ENCODE measurements at regions not wholly inside any gene's neighbourhood (a gene's known extent, or its start where the extent isn't known, plus 50 kb on each side); places are given as distances from the start of the nearest gene placed in this dataset.

- no peak for TF ChIP-seq JUN (IDR thresholded peaks at IDR 0.05)
- TF ChIP-seq ZSCAN20 (CRISPR knock-in tag; IDR thresholded peaks at IDR 0.05): no peak
- no peak for TF ChIP-seq POLR2AphosphoS2 (conservative IDR thresholded peaks at IDR 0.05; ENCODE audit: low read length)
- no peak for TF ChIP-seq SREBF2 (IDR thresholded peaks at IDR 0.05)
These were observed 57.5 kb upstream of the PAX7 start (continued) for GRCh38 chr1:18573170-18573569.

- Histone ChIP-seq H3K4me2 (no peak overlapping the region), H3K9me3 (no peaks in the 10 kb centered on the region), H3K4me1 (no peaks in the 10 kb centered on the region), H3K4me3 (no peak overlapping the region), H3K27ac (no peak overlapping the region)
- 51% methylated on average over 5 of the region's 5 CpGs for WGBS (ENCODE audit: missing lambda C conversion rate)
- TF ChIP-seq, protein P1, sequence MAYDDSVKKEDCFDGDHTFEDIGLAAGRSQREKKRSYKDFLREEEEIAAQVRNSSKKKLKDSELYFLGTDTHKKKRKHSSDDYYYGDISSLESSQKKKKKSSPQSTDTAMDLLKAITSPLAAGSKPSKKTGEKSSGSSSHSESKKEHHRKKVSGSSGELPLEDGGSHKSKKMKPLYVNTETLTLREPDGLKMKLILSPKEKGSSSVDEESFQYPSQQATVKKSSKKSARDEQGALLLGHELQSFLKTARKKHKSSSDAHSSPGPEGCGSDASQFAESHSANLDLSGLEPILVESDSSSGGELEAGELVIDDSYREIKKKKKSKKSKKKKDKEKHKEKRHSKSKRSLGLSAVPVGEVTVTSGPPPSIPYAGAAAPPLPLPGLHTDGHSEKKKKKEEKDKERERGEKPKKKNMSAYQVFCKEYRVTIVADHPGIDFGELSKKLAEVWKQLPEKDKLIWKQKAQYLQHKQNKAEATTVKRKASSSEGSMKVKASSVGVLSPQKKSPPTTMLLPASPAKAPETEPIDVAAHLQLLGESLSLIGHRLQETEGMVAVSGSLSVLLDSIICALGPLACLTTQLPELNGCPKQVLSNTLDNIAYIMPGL (CRISPR knock-in tag; IDR thresholded peaks at IDR 0.05; ENCODE audit: borderline replicate concordance): no peak
- TF ChIP-seq SMC3 (IDR thresholded peaks at IDR 0.05) (no peak), TFCP2L1 (CRISPR knock-in tag; IDR thresholded peaks at IDR 0.05) (no peak), POLR2AphosphoS2 (conservative IDR thresholded peaks at IDR 0.05; ENCODE audit: low read length) (no peak), CHD4 (IDR thresholded peaks at IDR 0.05; ENCODE audit: borderline replicate concordance) (no peak), ATOH8 (CRISPR knock-in tag; IDR thresholded peaks at IDR 0.05; ENCODE audit: low read depth) (no peak), REST (IDR thresholded peaks at IDR 0.05) (no peak), BCL3 (IDR thresholded peaks at IDR 0.05) (no peak), KDM5A (IDR thresholded peaks at IDR 0.05) (no peak), CEBPB (IDR thresholded peaks at IDR 0.05) (no peak)
- TF ChIP-seq, protein P2, sequence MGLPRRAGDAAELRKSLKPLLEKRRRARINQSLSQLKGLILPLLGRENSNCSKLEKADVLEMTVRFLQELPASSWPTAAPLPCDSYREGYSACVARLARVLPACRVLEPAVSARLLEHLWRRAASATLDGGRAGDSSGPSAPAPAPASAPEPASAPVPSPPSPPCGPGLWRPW (IDR thresholded peaks at IDR 0.05): no peak
- TF ChIP-seq, protein P3, sequence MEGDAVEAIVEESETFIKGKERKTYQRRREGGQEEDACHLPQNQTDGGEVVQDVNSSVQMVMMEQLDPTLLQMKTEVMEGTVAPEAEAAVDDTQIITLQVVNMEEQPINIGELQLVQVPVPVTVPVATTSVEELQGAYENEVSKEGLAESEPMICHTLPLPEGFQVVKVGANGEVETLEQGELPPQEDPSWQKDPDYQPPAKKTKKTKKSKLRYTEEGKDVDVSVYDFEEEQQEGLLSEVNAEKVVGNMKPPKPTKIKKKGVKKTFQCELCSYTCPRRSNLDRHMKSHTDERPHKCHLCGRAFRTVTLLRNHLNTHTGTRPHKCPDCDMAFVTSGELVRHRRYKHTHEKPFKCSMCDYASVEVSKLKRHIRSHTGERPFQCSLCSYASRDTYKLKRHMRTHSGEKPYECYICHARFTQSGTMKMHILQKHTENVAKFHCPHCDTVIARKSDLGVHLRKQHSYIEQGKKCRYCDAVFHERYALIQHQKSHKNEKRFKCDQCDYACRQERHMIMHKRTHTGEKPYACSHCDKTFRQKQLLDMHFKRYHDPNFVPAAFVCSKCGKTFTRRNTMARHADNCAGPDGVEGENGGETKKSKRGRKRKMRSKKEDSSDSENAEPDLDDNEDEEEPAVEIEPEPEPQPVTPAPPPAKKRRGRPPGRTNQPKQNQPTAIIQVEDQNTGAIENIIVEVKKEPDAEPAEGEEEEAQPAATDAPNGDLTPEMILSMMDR (IDR thresholded peaks at IDR 0.05): no peak
- POLR2A ChIA-PET: no interaction called here
- DNase-seq (ENCODE audit: low read depth in 1 of 2, low spot score in 1 of 2): no peak
- CTCF ChIA-PET: interaction anchor here (0.6 to 1.6 kb wide), 4 partner anchors 10 to 653 kb away, joined by 3 to 6 read pairs (median 3); no protein-coding TSS in a partner anchor
- ATAC-seq: no peak
- no peak for FAIRE-seq
These were observed 55.9 kb upstream of the PAX7 start for GRCh38 chr1:18574754-18575153.

All from A549 (cell line).